GM19238 (cell line): ENCODE measurements at regions not wholly inside any gene's neighbourhood (a gene's known extent, or its start where the extent isn't known, plus 50 kb on each side); places are given as distances from the start of the nearest gene placed in this dataset.
"Not testable (repeated sequence)": the region's sequence is repeated elsewhere in the genome, so short reads cannot be mapped to it uniquely, and the experiment has no call there.

Experiments
- DNase-seq: peaks from one replicate; pipeline ENCODE4 v3.0.0; 2011; ENCODE audit warnings: low spot score; ENCODE audit not compliant: insufficient read length

DNA sequence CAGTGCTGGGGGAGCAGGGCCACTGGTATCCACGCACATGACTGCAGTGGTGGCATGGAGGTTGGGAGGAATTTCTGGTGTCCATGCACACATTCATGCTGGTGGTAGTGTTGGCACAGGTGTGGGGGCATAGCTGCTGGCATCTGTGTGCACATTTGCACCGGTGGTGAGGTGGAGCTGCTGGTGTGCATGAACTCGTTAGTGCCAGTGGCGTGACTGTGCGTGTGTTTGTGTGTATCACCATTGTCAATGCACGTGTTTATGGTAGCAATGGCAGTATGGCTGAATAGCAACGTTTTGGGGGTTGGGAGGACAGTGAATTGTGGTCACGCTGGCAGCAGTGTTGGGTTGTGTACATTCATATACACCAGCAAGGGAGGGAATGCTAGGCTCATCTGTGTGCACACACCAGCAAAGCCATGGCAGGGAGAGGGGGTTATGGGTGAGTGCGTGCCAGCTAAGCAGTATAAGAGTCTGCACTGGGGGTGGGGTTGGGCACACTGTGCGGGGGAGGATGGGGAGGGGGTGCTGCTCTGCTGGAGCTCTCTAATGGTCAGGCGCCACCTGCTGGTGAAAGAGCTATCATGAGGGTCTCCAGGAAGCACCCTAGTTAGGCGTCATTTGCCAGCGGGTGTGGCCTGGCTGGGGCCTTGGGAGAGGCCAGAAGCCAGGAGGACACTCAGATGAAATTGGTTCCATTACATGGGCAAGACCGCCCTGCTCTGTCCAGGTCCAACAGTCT, 626.1 kb upstream of the ID4 start:
- DNase-seq: no peak

- DNase-seq: no peak
These were observed 622.9 kb upstream of the ID4 start for GRCh38 chr6:19214231-19214630.

- no peak for DNase-seq
These were observed 617.2 kb upstream of the ID4 start for GRCh38 chr6:19219931-19220330.

DNA sequence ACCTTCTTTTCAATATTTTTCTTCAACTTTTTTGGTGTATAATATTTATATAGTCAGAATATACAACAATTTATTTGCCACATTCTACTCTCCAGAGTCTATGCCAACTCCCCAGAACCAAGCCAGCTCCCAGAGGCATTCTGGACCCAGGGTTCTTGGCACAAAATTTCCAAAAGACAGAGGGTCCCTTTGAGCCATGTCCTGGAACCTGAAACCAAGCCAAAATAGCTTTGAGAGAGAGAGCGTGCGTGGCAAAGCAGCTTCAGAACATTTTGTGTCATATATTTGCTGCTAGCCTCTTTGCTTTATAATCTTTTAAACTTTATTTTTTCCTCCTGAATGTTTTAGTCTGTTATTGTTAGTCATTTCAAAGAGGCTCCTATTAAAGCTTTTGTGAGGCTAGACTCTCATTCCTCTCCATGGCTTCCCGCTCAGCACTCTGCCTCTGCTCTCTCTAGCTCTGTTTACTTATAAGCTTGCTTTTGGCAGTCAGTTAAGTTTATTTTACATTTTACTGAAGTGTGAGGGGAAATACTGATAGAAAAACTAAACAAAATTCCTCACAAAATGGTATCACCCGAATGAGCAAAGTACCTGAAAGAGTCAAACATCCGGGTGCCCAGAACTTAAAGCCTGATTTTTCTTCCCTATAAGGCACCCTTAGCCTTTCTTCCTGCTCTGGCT, 605.1 kb upstream of the ID4 start:
- no peak for DNase-seq

- no peak for DNase-seq
These were observed 591.5 kb upstream of the ID4 start for GRCh38 chr6:19245656-19246055.

DNA sequence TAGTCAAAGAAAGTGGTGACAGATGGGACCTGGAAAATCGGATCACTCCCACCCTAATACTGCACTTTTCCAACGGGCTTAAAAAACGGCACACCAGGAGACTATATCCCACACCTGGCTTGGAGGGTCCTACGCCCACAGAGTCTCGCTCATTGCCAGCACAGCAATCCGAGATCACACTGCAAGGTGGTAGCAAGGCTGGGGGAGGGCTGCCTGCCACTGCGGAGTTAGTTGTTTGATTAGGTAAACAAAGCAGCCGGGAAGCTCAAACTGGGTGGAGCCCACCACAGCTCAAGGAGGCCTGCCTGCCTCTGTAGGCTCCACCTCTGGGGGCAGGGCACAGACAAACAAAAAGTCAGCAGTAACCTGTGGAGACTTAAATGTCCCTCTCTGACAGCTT, 590.0 kb upstream of the ID4 start:
- not testable (repeated sequence) for DNase-seq

- DNase-seq: not testable (repeated sequence)
These were observed 581.0 kb upstream of the ID4 start for GRCh38 chr6:19256123-19256522.

DNA sequence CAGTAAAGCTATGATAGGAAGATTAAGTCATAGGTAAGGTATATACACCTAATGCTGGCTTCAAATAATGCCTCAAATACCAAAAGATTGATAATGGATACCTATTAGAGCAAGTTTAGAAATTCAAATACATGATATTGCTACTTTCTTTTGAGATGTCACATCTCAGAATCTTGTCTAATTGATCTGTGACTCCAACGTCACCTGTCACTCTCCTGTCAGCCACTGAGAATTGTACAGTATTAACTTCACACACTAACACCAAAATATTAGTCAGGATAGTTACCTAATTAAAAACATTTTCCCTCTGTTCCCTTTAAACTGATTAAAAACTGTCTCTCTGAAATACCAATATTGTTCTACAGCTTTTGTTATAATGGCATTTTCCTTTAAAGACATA, 575.5 kb upstream of the ID4 start:
- no peak for DNase-seq

- no peak for DNase-seq
These were observed 569.1 kb upstream of the ID4 start for GRCh38 chr6:19268117-19268516.

GRCh38 chr6:19268718-19269117, 568.5 kb upstream of the ID4 start:
- DNase-seq: no peak

GRCh38 chr6:19269341-19269898, 567.8 kb upstream of the ID4 start:
- no peak for DNase-seq

DNA sequence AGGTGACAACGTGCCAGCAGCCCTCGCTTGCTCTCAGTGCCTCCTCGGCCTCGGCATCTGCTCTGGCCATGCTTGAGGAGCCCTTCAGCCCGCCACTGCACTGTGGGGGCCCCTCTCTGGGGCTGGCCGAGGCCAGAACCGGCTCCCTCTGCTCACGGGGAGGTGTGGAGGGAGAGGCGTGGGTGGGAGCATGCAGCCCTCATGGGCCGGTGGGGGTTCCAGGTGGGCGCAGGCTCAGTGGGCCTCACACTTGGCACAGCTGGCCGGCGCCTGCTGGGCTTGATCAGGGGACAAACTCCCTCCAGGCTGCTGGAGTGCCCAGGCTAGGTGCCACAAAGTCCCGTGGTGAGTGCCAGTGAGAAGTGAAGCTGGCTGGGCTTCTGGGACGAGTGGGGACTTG, 566.6 kb upstream of the ID4 start:
- DNase-seq: no peak

GRCh38 chr6:19279273-19279684, 557.9 kb upstream of the ID4 start:
- DNase-seq: no peak

GRCh38 chr6:19287928-19288327, 549.2 kb upstream of the ID4 start:
- DNase-seq: no peak

- no peak for DNase-seq
These were observed 547.7 kb upstream of the ID4 start for GRCh38 chr6:19289457-19289856.

- no peak for DNase-seq
These were observed 539.3 kb upstream of the ID4 start for GRCh38 chr6:19297880-19298279.

GRCh38 chr6:19298421-19298820, 538.7 kb upstream of the ID4 start:
- DNase-seq: no peak

- DNase-seq: no peak
These were observed 538.0 kb upstream of the ID4 start for GRCh38 chr6:19299129-19299528.

DNA sequence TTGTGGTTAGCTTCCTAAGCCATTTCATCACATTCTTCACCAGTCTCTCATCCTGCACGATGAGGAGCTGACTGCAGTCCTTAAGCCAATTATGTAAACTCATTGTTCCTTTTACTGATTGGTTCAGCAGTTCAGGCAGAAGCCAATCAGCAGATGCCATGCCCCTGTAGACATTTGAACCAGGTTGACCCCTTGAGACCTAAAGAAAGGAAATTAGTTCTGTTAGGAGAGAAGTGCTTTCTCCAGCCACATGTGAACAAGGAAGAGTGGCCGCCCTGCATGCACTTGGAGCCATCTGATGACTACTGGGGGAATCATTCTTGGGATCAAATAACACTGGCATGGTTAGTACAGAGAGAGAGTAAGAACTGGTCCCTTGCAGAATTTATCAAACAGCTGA, 535.2 kb upstream of the ID4 start:
- no peak for DNase-seq

GRCh38 chr6:19303383-19303782, 533.8 kb upstream of the ID4 start:
- no peak for DNase-seq

DNA sequence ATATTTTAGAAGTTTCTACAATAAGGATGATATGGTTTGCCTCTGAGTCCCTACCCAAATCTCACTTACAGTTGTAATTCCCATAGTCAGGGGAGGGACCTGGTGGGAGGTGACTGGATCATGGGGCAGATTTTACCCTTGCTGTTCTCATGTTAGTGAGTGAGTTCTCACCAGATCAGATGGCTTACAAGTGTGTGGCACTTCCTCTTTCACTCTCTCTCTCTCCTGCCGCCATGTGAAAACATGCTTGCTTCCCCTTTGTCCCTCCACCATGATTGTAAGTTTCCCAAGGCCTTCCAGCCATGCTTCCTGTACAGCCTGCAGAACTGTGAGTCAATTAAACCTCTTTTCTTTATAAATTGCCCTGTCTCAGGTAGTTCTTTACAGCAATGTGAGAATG, 527.5 kb upstream of the ID4 start:
- no peak for DNase-seq

GRCh38 chr6:19311786-19312185, 525.4 kb upstream of the ID4 start:
- no peak for DNase-seq
